ENCODE measurements at regions not wholly inside any gene's neighbourhood (a gene's known extent, or its start where the extent isn't known, plus 50 kb on each side); places are given as distances from the start of the nearest gene placed in this dataset.

DNA sequence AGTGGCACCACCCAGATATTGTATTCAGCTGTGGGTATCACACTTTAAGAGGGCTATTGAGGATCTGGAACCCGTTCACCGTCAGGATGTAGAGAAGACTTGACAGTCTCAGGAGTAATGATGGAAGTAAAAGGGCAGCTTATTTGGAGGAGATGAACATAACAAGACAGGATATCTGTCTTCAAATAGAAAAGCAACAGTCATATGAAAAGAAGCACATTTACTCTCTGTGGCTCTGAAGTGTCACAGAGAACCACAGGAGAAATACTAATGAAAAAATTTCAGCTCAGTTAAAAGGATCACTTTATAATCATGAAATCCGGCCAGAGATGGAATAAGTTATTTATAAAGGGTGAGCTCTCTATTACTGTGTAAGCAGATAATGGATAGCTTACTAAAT lies 200.8 kb downstream of the FAM76B start:
- no peak overlapping the region for H2AFZ ChIP-seq (ENCODE audit: low read depth)
- TF ChIP-seq, protein P1, sequence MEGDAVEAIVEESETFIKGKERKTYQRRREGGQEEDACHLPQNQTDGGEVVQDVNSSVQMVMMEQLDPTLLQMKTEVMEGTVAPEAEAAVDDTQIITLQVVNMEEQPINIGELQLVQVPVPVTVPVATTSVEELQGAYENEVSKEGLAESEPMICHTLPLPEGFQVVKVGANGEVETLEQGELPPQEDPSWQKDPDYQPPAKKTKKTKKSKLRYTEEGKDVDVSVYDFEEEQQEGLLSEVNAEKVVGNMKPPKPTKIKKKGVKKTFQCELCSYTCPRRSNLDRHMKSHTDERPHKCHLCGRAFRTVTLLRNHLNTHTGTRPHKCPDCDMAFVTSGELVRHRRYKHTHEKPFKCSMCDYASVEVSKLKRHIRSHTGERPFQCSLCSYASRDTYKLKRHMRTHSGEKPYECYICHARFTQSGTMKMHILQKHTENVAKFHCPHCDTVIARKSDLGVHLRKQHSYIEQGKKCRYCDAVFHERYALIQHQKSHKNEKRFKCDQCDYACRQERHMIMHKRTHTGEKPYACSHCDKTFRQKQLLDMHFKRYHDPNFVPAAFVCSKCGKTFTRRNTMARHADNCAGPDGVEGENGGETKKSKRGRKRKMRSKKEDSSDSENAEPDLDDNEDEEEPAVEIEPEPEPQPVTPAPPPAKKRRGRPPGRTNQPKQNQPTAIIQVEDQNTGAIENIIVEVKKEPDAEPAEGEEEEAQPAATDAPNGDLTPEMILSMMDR (conservative IDR thresholded peaks at IDR 0.05; ENCODE audit: low read depth, low read length) = no peak

DNA sequence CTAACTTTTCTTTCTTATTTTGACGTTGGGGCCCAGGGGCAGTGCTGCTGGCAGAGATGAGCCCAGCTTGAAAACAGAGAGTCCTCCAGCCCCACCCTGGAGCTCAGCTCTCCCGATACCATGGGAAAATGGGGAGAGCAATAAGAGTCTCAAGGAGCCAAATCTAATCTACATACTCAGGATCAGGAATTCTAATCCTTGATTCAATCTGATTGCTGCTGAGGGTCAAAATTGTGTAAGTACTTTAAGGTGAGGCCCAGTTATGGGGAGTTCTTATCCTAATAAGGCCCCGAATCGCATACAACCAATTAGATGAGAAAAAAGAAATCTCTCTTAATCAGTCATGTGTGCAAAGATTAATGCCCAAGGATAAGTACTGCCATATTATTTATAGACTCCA lies 202.9 kb downstream of the FAM76B start:
- Histone ChIP-seq H3K4me2 (no peak overlapping the region), H3K79me2 (ENCODE audit: insufficient read depth, low read depth) (no peaks in the 10 kb centered on the region), H3K4me3 (IDR thresholded peaks at IDR 0.05; ENCODE audit: insufficient read depth, low read depth, low read length) (no peak overlapping the region), H3K27ac (no peak overlapping the region), H2AFZ (ENCODE audit: low read depth) (no peak overlapping the region), H3K36me3 (ENCODE audit: insufficient read depth) (no peaks in the 10 kb centered on the region), H3K27me3 (ENCODE audit: insufficient read depth, low read depth) (no peaks in the 10 kb centered on the region), H3K4me1 (ENCODE audit: low read depth, poor library complexity, severe bottlenecking) (no peaks in the 10 kb centered on the region), H3K9ac (no peak overlapping the region), H4K20me1 (ENCODE audit: insufficient read depth) (no peaks in the 10 kb centered on the region)
- TF ChIP-seq, protein P1 (conservative IDR thresholded peaks at IDR 0.05; ENCODE audit: low read depth, low read length) = no peak

More for the DNA sequence above, 200.8 kb downstream of the FAM76B start:
- Histone ChIP-seq H3K27me3 (ENCODE audit: insufficient read depth, low read depth) (no peaks in the 10 kb centered on the region), H3K36me3 (ENCODE audit: insufficient read depth) (no peaks in the 10 kb centered on the region), H3K4me3 (IDR thresholded peaks at IDR 0.05; ENCODE audit: insufficient read depth, low read depth, low read length) (no peak overlapping the region), H4K20me1 (ENCODE audit: insufficient read depth) (no peaks in the 10 kb centered on the region), H3K4me1 (ENCODE audit: low read depth, poor library complexity, severe bottlenecking) (no peaks in the 10 kb centered on the region), H3K4me2 (no peak overlapping the region), H3K79me2 (ENCODE audit: insufficient read depth, low read depth) (no peaks in the 10 kb centered on the region), H3K9ac (no peak overlapping the region), H3K27ac (no peak overlapping the region)

DNA sequence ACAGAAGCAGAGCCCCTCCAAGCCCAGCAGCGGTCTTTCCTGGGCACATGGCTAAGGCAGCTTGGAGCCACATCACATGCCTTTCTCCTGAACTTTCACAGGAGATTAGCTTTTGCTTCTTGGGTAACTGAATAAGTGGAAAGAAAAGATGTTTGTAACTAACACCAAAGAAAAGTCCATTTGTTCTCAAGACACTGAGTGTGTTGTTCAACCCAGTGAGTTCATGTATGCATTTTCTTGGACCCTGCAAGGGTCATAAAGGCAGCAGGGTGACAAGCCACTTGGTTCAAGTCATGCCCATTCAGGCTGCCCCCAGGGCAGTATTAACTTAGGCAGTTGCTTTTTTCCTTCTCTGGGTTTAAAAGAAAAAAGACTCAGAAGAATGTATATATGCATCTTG lies 203.4 kb downstream of the FAM76B start:
- no peak overlapping the region for H3K27ac ChIP-seq
- H4K20me1 ChIP-seq (ENCODE audit: insufficient read depth) = no peaks in the 10 kb centered on the region
- H2AFZ ChIP-seq (ENCODE audit: low read depth) = no peak overlapping the region
- no peaks in the 10 kb centered on the region for H3K79me2 ChIP-seq (ENCODE audit: insufficient read depth, low read depth)
- TF ChIP-seq, protein P1 (conservative IDR thresholded peaks at IDR 0.05; ENCODE audit: low read depth, low read length) = no peak
- no peak overlapping the region for H3K9ac ChIP-seq
- no peak overlapping the region for H3K4me2 ChIP-seq
- no peaks in the 10 kb centered on the region for H3K27me3 ChIP-seq (ENCODE audit: insufficient read depth, low read depth)
- no peaks in the 10 kb centered on the region for H3K4me1 ChIP-seq (ENCODE audit: low read depth, poor library complexity, severe bottlenecking)
- H3K36me3 ChIP-seq (ENCODE audit: insufficient read depth) = no peaks in the 10 kb centered on the region
- H3K4me3 ChIP-seq (IDR thresholded peaks at IDR 0.05; ENCODE audit: insufficient read depth, low read depth, low read length) = no peak overlapping the region

DNA sequence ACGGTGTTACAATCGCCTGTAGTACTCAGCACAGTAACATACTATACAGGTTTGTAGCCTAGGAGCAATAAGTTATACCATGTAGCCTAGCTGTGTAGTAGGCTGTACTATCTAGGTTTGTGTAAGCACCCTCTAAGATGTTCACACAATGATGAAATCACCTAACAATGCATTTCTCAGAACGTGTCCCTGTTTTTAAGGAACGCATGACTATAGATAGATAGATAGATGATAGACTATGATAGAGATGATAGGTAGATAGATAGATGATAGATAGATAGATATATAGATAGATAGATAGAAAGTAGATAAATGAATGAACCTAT lies 203.9 kb downstream of the FAM76B start:
- Histone ChIP-seq H3K9ac (no peak overlapping the region), H3K27me3 (ENCODE audit: insufficient read depth, low read depth) (no peaks in the 10 kb centered on the region), H3K27ac (no peak overlapping the region), H3K79me2 (ENCODE audit: insufficient read depth, low read depth) (no peaks in the 10 kb centered on the region), H2AFZ (ENCODE audit: low read depth) (no peak overlapping the region), H3K4me1 (ENCODE audit: low read depth, poor library complexity, severe bottlenecking) (no peaks in the 10 kb centered on the region), H4K20me1 (ENCODE audit: insufficient read depth) (no peaks in the 10 kb centered on the region), H3K36me3 (ENCODE audit: insufficient read depth) (no peaks in the 10 kb centered on the region), H3K4me2 (no peak overlapping the region), H3K4me3 (IDR thresholded peaks at IDR 0.05; ENCODE audit: insufficient read depth, low read depth, low read length) (no peak overlapping the region)
- TF ChIP-seq, protein P1 (conservative IDR thresholded peaks at IDR 0.05; ENCODE audit: low read depth, low read length) = no peak
